ENCODE measurements at regions not wholly inside any gene's neighbourhood (a gene's known extent, or its start where the extent isn't known, plus 50 kb on each side); places are given as distances from the start of the nearest gene placed in this dataset.

DNA sequence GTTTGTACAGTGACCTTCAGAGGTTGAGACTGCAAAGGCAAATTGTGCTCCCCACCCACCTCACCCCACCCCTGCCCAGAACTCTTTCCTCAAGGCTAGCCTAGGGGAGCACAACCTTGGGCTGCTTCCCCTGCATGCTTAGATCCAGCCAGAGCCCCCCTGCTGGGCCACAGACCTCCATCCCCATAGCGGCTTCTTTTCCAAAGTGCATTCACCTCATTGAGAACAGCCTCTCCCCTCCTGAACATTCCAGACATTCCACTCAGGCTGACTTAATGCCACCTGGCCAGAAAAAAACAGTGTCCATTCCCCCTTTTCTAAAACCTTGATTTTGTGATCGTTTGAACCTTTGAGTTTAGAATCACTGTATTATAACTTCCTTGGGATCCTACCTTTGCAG, 124.4 kb upstream of the TOPAZ1 start:
- no peaks in the 10 kb centered on the region for H3K27me3 ChIP-seq (ENCODE audit: insufficient read depth, poor library complexity, severe bottlenecking)
- H3K27ac ChIP-seq (replicated peaks) = no peak overlapping the region
- no peak for DNase-seq (ENCODE audit: low read depth in 1 of 2, low spot score in 1 of 2)

GRCh38 chr3:44117736-44118135, 124.0 kb upstream of the TOPAZ1 start:
- Histone ChIP-seq H3K27me3 (ENCODE audit: insufficient read depth, poor library complexity, severe bottlenecking) (no peaks in the 10 kb centered on the region), H3K27ac (replicated peaks) (no peak overlapping the region), H3K4me3 (replicated peaks; ENCODE audit: insufficient read depth, low read length) (no peak overlapping the region)
- no peak for TF ChIP-seq GABPA (IDR thresholded peaks at IDR 0.05; ENCODE audit: low read depth)
- no peak for TF ChIP-seq SPI1 (IDR thresholded peaks at IDR 0.05; ENCODE audit: borderline replicate concordance, low read depth)
- no peak for DNase-seq (ENCODE audit: low read depth in 1 of 2, low spot score in 1 of 2)

More for the DNA sequence above, 124.4 kb upstream of the TOPAZ1 start:
- no peak for TF ChIP-seq GABPA (IDR thresholded peaks at IDR 0.05; ENCODE audit: low read depth)
- TF ChIP-seq POLR2AphosphoS5 (IDR thresholded peaks at IDR 0.05; ENCODE audit: low read depth) = no peak
- TF ChIP-seq, protein P1, sequence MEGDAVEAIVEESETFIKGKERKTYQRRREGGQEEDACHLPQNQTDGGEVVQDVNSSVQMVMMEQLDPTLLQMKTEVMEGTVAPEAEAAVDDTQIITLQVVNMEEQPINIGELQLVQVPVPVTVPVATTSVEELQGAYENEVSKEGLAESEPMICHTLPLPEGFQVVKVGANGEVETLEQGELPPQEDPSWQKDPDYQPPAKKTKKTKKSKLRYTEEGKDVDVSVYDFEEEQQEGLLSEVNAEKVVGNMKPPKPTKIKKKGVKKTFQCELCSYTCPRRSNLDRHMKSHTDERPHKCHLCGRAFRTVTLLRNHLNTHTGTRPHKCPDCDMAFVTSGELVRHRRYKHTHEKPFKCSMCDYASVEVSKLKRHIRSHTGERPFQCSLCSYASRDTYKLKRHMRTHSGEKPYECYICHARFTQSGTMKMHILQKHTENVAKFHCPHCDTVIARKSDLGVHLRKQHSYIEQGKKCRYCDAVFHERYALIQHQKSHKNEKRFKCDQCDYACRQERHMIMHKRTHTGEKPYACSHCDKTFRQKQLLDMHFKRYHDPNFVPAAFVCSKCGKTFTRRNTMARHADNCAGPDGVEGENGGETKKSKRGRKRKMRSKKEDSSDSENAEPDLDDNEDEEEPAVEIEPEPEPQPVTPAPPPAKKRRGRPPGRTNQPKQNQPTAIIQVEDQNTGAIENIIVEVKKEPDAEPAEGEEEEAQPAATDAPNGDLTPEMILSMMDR (IDR thresholded peaks at IDR 0.05; ENCODE audit: insufficient read depth, low read length) = no peak
- no peak overlapping the region for H3K4me3 ChIP-seq (replicated peaks; ENCODE audit: insufficient read depth, low read length)

DNA sequence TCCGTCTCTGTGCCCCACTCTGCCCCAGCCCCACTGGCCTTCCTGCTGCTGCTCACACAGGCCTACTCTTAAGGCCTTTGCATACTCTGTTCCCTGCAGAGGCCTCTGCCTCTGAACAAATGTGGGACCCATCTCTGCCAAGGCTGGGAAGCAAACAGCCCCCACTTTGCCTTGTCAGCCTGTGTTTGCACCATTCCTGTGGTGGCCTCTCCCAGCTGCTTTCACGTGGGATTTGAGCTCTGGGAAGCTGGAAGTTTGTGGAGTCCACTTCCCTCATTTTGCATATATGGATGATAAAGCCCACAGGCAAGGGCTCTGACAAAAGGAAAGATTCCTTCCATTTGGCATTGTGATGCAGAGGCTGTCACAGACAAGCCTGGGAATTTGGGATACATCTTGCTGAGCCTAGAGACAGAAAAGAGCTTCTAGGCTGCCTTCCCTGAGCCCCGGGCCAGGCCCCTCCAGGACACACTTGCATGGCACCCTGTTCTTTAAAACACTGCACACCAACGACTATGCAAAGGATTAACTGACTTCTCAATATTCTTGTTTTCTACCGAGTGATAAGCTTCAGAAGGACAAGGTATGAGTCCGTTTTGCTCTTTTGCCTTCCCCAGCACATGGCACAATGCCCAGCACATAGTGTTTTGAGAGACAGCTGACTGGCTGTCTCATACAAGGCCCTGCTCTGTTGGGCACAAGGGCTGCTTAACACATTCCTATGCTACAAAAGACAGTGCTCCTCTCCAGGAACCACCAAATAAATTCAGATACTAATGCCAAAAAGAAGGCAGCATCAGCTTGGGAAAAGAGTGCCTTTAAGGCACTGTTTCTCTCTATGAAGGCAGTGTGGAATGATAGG, 120.7 kb upstream of the TOPAZ1 start:
- no peak overlapping the region for H3K4me3 ChIP-seq (replicated peaks; ENCODE audit: insufficient read depth, low read length)
- H3K27me3 ChIP-seq (ENCODE audit: insufficient read depth, poor library complexity, severe bottlenecking) = no peaks in the 10 kb centered on the region
- no peak for DNase-seq (ENCODE audit: low read depth in 1 of 2, low spot score in 1 of 2)
- TF ChIP-seq SPI1 (IDR thresholded peaks at IDR 0.05; ENCODE audit: borderline replicate concordance, low read depth) (no peak), POLR2AphosphoS5 (IDR thresholded peaks at IDR 0.05; ENCODE audit: low read depth) (no peak), GABPA (IDR thresholded peaks at IDR 0.05; ENCODE audit: low read depth) (no peak)
- TF ChIP-seq, protein P1 (IDR thresholded peaks at IDR 0.05; ENCODE audit: insufficient read depth, low read length) = no peak
- TF ChIP-seq, protein P2, sequence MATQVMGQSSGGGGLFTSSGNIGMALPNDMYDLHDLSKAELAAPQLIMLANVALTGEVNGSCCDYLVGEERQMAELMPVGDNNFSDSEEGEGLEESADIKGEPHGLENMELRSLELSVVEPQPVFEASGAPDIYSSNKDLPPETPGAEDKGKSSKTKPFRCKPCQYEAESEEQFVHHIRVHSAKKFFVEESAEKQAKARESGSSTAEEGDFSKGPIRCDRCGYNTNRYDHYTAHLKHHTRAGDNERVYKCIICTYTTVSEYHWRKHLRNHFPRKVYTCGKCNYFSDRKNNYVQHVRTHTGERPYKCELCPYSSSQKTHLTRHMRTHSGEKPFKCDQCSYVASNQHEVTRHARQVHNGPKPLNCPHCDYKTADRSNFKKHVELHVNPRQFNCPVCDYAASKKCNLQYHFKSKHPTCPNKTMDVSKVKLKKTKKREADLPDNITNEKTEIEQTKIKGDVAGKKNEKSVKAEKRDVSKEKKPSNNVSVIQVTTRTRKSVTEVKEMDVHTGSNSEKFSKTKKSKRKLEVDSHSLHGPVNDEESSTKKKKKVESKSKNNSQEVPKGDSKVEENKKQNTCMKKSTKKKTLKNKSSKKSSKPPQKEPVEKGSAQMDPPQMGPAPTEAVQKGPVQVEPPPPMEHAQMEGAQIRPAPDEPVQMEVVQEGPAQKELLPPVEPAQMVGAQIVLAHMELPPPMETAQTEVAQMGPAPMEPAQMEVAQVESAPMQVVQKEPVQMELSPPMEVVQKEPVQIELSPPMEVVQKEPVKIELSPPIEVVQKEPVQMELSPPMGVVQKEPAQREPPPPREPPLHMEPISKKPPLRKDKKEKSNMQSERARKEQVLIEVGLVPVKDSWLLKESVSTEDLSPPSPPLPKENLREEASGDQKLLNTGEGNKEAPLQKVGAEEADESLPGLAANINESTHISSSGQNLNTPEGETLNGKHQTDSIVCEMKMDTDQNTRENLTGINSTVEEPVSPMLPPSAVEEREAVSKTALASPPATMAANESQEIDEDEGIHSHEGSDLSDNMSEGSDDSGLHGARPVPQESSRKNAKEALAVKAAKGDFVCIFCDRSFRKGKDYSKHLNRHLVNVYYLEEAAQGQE (IDR thresholded peaks at IDR 0.05; ENCODE audit: insufficient replicate concordance, low read depth) = no peak
- H3K27ac ChIP-seq (replicated peaks) = no peak overlapping the region

- DNase-seq (ENCODE audit: low read depth in 1 of 2, low spot score in 1 of 2) = no peak
- TF ChIP-seq, protein P2 (IDR thresholded peaks at IDR 0.05; ENCODE audit: insufficient replicate concordance, low read depth) = no peak
- TF ChIP-seq SPI1 (IDR thresholded peaks at IDR 0.05; ENCODE audit: borderline replicate concordance, low read depth) = no peak
- TF ChIP-seq, protein P1 (IDR thresholded peaks at IDR 0.05; ENCODE audit: insufficient read depth, low read length) = no peak
- no peak for TF ChIP-seq GABPA (IDR thresholded peaks at IDR 0.05; ENCODE audit: low read depth)
- Histone ChIP-seq H3K27ac (replicated peaks) (no peak overlapping the region), H3K27me3 (ENCODE audit: insufficient read depth, poor library complexity, severe bottlenecking) (no peaks in the 10 kb centered on the region), H3K4me3 (replicated peaks; ENCODE audit: insufficient read depth, low read length) (no peak overlapping the region)
Observed at GRCh38 chr3:44125246-44125645, 116.4 kb upstream of the TOPAZ1 start.

Data from HL-60 (cell line).